ENCODE measurements at regions not wholly inside any gene's neighbourhood (a gene's known extent, or its start where the extent isn't known, plus 50 kb on each side); places are given as distances from the start of the nearest gene placed in this dataset.

DNA sequence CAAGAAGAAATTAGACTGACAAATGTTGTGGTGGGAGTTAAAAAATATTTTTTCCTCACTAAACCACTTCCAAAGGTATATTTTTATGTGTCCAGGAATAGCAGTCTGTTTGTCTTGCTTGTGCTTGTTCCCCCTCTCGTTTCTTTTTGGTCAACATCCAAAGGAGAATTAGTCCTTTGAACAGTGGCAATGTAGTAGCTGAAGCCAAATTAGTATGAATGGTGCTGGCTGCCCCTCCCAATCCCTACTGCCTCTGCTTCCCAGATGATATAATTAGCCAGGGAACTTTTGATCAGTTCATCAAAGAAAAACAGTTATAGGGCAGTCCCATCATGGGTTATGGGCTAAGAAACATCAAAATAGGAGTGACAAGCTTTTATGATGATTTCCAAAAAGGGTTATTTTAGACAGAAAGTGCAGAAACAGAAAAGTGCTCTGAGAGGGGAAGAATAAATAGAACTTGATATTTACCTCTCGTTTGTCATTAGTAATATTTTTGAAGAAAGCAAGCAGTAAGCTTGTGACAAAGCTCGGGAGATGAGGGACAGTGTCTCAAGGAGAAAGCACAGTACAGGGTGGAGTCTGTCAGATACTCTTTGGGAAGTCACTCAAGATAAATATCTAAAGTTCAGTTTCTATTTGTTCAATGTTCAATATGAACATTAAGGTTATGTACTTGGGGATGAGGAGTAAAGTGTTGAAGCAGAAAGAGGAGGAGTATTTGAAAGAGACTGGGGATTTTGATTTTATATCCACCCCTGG lies 239.1 kb downstream of the HLX start:
- TF ChIP-seq EZH2 (IDR thresholded peaks at IDR 0.05; ENCODE audit: insufficient read depth, poor library complexity, severe bottlenecking), result no peak
- no peak for TF ChIP-seq EZH2phosphoT487 (IDR thresholded peaks at IDR 0.05; ENCODE audit: insufficient read depth, low read depth)
